Right lobe of liver (tissue), 4 donors: ENCODE measurements at regions not wholly inside any gene's neighbourhood (a gene's known extent, or its start where the extent isn't known, plus 50 kb on each side); places are given as distances from the start of the nearest gene placed in this dataset.

Source experiments
- CTCF ChIP-seq, 4 donors: fragments of 200-600 bp in 3 of 4; fragments of 450-650 bp in 1 of 4; IDR thresholded peaks; one replicate each; pipeline versions ENCODE4 v1.5.1 to v1.8.0; 2016 to 2022; ENCODE audit warnings: antibody characterized with exemption in 4 of 4, mild to moderate bottlenecking in 2 of 4
- POLR2A ChIP-seq: fragments of 450-650 bp; IDR thresholded peaks from one replicate; pipeline ENCODE4 v1.6.1; 2017; ENCODE audit warnings: antibody characterized with exemption, mild to moderate bottlenecking
- donor health status: DM: no; HTN: no; CAD: no.
- donor health status: DM: no; HTN: no; CAD: no.
- donor health status: DM: no; HTN: yes; CAD: no.

- TF ChIP-seq CTCF (IDR thresholded peaks at IDR 0.05): peak; percentile 13 to 46 (median 38)
- TF ChIP-seq POLR2A: no peak
Observed at GRCh38 chr4:154928640-154929257, 147.7 kb downstream of the RBM46 start.
